ENCODE measurements at regions not wholly inside any gene's neighbourhood (a gene's known extent, or its start where the extent isn't known, plus 50 kb on each side); places are given as distances from the start of the nearest gene placed in this dataset.

GRCh38 chr5:15026944-15027343 lies 155.4 kb upstream of the ANKH start (continued):
- TF ChIP-seq CHD7 (IDR thresholded peaks at IDR 0.05; ENCODE audit: insufficient replicate concordance, low read length) = no peak
- TF ChIP-seq SP2 (IDR thresholded peaks at IDR 0.05; ENCODE audit: low read length) = no peak
- TF ChIP-seq RAD21 (IDR thresholded peaks at IDR 0.05 in 1 of 2, conservative IDR thresholded peaks at IDR 0.05 in 1 of 2; ENCODE audit: low read depth in 2 of 2, low read length in 2 of 2) = no peak; a peak in 1 of 4 replicates
- TF ChIP-seq RXRA (IDR thresholded peaks at IDR 0.05; ENCODE audit: insufficient read depth, low read depth, low read length) = no peak
- no peak for TF ChIP-seq HDAC6 (IDR thresholded peaks at IDR 0.05; ENCODE audit: low read depth, low read length)
- peak in 1 of 2 experiments; percentile 66 for TF ChIP-seq BCL11A (IDR thresholded peaks at IDR 0.05; ENCODE audit: low read depth in 2 of 2, low read length in 2 of 2)
- peak; percentile 43; the same call in 1 of the 2 replicates for TF ChIP-seq CREB1 (IDR thresholded peaks at IDR 0.05)
- no peak for TF ChIP-seq BACH1 (IDR thresholded peaks at IDR 0.05; ENCODE audit: low read length)
- TF ChIP-seq HDAC2 (IDR thresholded peaks at IDR 0.05; ENCODE audit: borderline replicate concordance in 1 of 2, low read depth in 2 of 2, low read length in 2 of 2) = 0 out of 4 replicates have a peak, but pooled peaks of 1 of the 2 experiments have one; percentile 30
- TF ChIP-seq TCF12 (IDR thresholded peaks at IDR 0.05; ENCODE audit: low read depth, low read length) = peak; percentile 99
- no peak for TF ChIP-seq POLR2A (IDR thresholded peaks at IDR 0.05; ENCODE audit: control extremely low read depth in 1 of 2, low read depth in 2 of 2, low read length in 2 of 2)
- no peak for TF ChIP-seq CHD2 (IDR thresholded peaks at IDR 0.05; ENCODE audit: low read length)

Measured in H1 (cell line).